Left renal cortex interstitium (tissue), 4 donors: ENCODE measurements at regions not wholly inside any gene's neighbourhood (a gene's known extent, or its start where the extent isn't known, plus 50 kb on each side); places are given as distances from the start of the nearest gene placed in this dataset.

ENCODE experiments used
- DNase-seq, 4 donors: peaks; one replicate each; pipeline ENCODE4 v3.0.0-alpha.2; 2013; ENCODE audit warnings: low read depth in 4 of 4, low spot score in 2 of 4, missing footprints in 1 of 4

GRCh38 chr1:104921525-104921924, 1171.8 kb downstream of the AMY1C start:
- DNase-seq, result no peak

GRCh38 chr1:104923075-104923474, 1173.4 kb downstream of the AMY1C start:
- no peak for DNase-seq

- DNase-seq, result no peak
These were observed 1179.6 kb downstream of the AMY1C start for GRCh38 chr1:104929280-104929679.

GRCh38 chr1:104932030-104932915, 1182.6 kb downstream of the AMY1C start:
- no peak for DNase-seq

- no peak for DNase-seq
These were observed 1183.4 kb downstream of the AMY1C start for GRCh38 chr1:104932949-104933679.

GRCh38 chr1:104933846-104934245, 1184.1 kb downstream of the AMY1C start:
- DNase-seq, result no peak

- no peak for DNase-seq
These were observed 1195.7 kb downstream of the AMY1C start for GRCh38 chr1:104945406-104945805.

- no peak for DNase-seq
These were observed 1197.0 kb downstream of the AMY1C start for GRCh38 chr1:104946558-104947210.

- no peak for DNase-seq
These were observed 1203.9 kb downstream of the AMY1C start for GRCh38 chr1:104953555-104953954.

GRCh38 chr1:104973516-104973915, 1223.8 kb downstream of the AMY1C start:
- DNase-seq, result no peak

- DNase-seq, result no peak
These were observed 1230.0 kb downstream of the AMY1C start for GRCh38 chr1:104979651-104980050.

- no peak for DNase-seq
These were observed 1237.5 kb downstream of the AMY1C start for GRCh38 chr1:104987210-104987609.

- DNase-seq, result no peak
These were observed 1239.3 kb downstream of the AMY1C start for GRCh38 chr1:104989012-104989411.

- no peak for DNase-seq
These were observed 1242.0 kb downstream of the AMY1C start for GRCh38 chr1:104991702-104992101.

GRCh38 chr1:105000793-105001192, 1251.1 kb downstream of the AMY1C start:
- no peak for DNase-seq

- no peak for DNase-seq
These were observed 1254.8 kb downstream of the AMY1C start for GRCh38 chr1:105004515-105004914.

GRCh38 chr1:105005594-105006195, 1256.0 kb downstream of the AMY1C start:
- no peak for DNase-seq

- no peak for DNase-seq
These were observed 1267.9 kb downstream of the AMY1C start for GRCh38 chr1:105017587-105017986.

- DNase-seq, result no peak
These were observed 1274.0 kb downstream of the AMY1C start for GRCh38 chr1:105023719-105024118.

GRCh38 chr1:105027838-105028471, 1278.3 kb downstream of the AMY1C start:
- no peak for DNase-seq
